GM12875 (cell line): ENCODE measurements at regions not wholly inside any gene's neighbourhood (a gene's known extent, or its start where the extent isn't known, plus 50 kb on each side); places are given as distances from the start of the nearest gene placed in this dataset.

Experiments
- H3K4me3 ChIP-seq: one replicate; pipeline ENCODE4 v1.5.1; 2011; ENCODE audit warnings: low read depth, low read length, control low read depth
- TF ChIP-seq, protein P1 (sequence below): IDR thresholded peaks from 2 replicates; pipeline ENCODE4 v1.5.1; 2011; ENCODE audit warnings: low read depth, mild to moderate bottlenecking, control low read depth, inconsistent platforms, low read length, moderate library complexity, borderline replicate concordance; ENCODE audit not compliant: insufficient read depth

DNA sequence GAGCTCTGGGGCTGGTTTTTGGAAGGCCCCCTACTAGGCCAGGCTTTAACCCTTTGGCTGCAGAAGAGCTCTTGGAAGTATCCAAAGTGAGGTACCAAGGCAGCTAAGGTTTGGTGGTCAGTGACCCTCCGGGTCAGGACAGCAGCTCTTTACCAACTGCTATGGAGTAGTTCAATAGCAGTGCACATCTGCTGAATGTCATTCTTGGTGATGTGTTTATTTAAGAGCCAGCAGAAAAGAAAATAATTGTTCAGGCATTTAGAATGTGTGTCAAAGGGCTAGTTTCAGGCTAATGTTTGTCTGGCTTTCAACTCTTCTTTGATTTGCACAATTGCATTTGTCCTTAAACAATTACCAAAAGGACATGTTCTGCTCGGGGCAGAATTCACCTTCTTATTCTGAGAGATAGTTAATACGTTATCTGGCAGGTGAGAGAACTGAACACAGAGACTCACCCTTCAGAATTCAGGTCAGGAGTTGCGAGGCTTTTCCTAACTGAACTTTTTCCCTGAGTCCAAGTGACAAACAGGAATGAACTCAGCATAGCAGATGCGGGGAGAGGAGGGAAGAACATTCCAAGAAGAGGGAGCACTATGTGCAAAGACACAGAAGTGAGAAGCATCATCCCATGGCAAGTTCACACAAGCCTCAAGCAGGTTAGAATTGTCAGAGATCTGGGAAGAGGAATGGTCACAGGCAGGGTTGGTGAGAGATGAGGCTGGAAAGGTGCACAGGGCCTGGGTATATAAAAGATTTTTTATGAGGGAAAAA is 556.7 kb upstream of the TLE4 start:
- TF ChIP-seq, protein P1, sequence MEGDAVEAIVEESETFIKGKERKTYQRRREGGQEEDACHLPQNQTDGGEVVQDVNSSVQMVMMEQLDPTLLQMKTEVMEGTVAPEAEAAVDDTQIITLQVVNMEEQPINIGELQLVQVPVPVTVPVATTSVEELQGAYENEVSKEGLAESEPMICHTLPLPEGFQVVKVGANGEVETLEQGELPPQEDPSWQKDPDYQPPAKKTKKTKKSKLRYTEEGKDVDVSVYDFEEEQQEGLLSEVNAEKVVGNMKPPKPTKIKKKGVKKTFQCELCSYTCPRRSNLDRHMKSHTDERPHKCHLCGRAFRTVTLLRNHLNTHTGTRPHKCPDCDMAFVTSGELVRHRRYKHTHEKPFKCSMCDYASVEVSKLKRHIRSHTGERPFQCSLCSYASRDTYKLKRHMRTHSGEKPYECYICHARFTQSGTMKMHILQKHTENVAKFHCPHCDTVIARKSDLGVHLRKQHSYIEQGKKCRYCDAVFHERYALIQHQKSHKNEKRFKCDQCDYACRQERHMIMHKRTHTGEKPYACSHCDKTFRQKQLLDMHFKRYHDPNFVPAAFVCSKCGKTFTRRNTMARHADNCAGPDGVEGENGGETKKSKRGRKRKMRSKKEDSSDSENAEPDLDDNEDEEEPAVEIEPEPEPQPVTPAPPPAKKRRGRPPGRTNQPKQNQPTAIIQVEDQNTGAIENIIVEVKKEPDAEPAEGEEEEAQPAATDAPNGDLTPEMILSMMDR, result no peak
- no peak overlapping the region for H3K4me3 ChIP-seq

DNA sequence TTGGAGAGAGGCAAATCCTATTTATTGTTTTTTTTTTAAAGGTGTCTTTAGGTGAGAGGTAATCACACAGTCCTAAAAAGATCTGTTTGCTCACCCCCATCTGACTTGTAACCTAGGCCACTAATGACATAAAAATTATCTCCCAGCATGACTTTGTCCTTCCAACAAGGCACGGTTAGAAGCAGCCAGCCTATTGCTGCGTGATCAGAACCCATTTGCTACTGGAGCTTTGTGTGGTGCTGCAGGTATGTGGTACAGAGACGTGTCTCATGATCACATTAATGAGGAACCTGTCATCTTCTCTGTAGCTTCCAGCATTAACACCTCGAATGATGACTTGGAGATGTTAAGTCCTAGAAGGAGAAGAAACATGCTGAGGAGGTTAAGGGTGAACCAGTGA is 555.8 kb upstream of the TLE4 start:
- no peak overlapping the region for H3K4me3 ChIP-seq
- TF ChIP-seq, protein P1, result no peak

DNA sequence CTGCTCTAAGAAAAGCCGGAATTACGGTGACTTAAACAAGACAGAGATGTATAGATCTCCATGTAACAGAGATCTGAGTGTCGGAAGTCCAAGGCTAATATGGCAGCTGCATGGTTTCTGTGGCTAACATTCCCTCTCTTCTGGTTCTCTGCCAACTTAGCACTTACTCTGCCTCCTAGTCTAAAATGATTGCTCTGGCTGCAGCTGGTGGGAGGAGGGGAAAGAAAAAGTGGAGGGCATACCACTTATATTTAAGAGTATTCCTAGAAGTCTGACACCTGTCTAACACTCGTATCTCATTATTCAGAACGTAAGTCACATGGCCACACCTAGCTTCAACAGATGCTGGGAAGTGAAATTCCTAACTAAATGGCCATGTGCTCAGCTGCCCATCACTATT is 551.5 kb upstream of the TLE4 start:
- no peak overlapping the region for H3K4me3 ChIP-seq
- TF ChIP-seq, protein P1, result no peak

DNA sequence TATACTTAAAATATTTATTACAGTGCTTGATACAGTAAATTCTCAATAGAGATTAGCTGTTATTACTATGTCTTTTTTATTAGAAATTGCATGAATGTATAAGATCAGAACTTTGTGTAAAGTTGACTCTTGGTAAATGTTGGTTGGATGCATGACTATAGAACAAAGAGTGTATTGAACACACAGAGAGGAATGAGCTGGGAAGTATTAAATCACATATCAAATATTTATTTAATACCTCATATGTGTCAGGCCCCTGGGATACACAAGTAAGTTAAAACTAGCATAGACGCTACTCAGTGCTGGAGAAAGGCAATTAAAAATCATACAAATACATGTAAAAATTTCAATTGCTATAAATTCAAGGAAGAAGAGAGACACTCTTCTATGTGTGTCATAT is 550.7 kb upstream of the TLE4 start:
- H3K4me3 ChIP-seq, result no peak overlapping the region
- TF ChIP-seq, protein P1, result no peak

DNA sequence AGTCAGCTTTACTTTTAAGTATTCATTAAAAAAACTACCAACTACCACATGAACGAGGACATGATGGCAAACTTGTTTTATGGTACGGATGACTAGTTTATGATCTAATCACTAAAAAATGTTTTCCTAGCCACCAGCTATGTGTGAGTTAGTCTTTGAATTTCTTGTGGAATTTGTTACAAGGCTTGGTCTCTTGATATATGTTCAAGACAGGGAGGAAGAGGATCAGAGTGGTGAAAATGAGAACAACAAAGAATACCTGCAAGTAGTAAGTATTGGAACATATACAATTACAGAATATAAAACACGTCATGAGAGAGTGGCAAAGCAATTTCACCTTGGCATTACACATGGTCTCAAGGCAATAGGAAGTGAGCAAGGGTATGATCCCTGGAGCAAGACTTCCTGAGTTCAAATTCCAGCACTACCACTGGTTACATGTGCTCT is 548.6 kb upstream of the TLE4 start:
- TF ChIP-seq, protein P1, result no peak
- no peak overlapping the region for H3K4me3 ChIP-seq

DNA sequence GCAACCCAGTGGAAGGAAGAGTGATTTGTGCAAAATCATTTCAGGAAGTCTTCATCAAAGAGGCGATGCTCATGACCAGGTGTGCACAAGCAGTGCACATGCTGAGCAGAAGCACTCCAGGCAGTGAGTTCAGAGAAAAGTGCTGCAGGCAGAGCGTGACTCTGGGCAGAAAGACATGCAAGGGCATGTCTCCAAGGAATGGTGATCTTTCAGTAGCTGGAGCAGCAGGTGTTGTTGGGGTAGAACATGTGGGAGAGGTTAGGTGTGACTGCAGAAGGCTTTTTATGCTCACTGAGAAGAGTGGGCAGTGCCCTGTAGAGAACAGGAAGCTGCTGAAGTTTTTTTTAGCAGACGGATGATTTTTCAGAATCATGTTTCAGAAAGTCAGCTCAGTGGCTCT is 545.4 kb upstream of the TLE4 start:
- no peak overlapping the region for H3K4me3 ChIP-seq
- TF ChIP-seq, protein P1, result no peak

DNA sequence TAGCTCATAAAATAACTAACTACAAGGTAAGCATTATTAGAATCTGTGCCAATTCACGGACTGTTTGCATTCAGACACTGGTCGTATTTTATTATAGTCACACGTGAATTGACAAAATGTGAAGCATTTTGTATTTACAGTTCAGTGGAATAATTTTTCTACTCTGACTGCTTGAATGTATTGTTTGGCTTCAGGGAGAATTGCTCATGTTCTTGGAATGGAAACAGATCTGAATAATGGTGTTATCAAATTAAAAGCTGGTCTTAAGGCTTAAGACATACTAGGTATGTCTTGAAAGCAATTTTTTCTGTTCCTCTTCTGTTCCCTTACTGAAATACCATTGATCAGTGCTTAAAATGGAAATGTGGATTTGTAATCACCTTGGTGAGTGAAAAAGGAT is 543.7 kb upstream of the TLE4 start:
- no peak overlapping the region for H3K4me3 ChIP-seq
- TF ChIP-seq, protein P1, result no peak
